ENCODE measurements at regions not wholly inside any gene's neighbourhood (a gene's known extent, or its start where the extent isn't known, plus 50 kb on each side); places are given as distances from the start of the nearest gene placed in this dataset.
"Not testable (repeated sequence)": the region's sequence is repeated elsewhere in the genome, so short reads cannot be mapped to it uniquely, and the experiment has no call there.

DNA sequence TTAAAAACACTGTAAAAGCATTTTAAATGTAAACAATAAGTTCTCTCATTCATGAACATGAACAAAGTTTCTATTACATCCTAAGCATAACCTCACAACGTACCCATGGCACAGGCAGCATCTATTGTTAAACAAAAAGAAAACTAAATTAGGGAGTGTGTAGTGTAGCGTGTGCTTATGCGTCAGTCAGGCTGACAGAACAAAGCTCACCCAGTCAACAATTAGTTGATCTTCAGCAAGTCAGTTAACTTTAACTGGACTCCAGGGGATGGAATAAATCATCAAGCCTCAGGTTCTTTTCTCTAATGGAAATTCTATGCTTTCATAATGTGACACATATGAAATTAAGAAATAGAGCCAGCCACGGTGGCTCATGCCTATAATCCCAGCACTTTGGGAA lies 91.6 kb upstream of the ODAD2 start:
- H3K4me3 ChIP-seq, result no peak overlapping the region
- DNase-seq (ENCODE audit: low read depth in 1 of 2, low spot score in 1 of 2) (no peak), ATAC-seq (no peak), FAIRE-seq (no peak)
- TF ChIP-seq MYC (IDR thresholded peaks at IDR 0.05; ENCODE audit: borderline replicate concordance, low read length) (no peak), HMGXB4 (CRISPR knock-in tag; IDR thresholded peaks at IDR 0.05; ENCODE audit: borderline replicate concordance) (no peak), NPAS2 (CRISPR knock-in tag; IDR thresholded peaks at IDR 0.05; ENCODE audit: borderline replicate concordance) (no peak), HDAC2 (IDR thresholded peaks at IDR 0.05) (no peak), RNF2 (IDR thresholded peaks at IDR 0.05; ENCODE audit: borderline replicate concordance, low read depth) (no peak), CBX8 (IDR thresholded peaks at IDR 0.05) (no peak), MAFK (IDR thresholded peaks at IDR 0.05; ENCODE audit: partially characterized antibody) (no peak)
- TF ChIP-seq, protein P1, sequence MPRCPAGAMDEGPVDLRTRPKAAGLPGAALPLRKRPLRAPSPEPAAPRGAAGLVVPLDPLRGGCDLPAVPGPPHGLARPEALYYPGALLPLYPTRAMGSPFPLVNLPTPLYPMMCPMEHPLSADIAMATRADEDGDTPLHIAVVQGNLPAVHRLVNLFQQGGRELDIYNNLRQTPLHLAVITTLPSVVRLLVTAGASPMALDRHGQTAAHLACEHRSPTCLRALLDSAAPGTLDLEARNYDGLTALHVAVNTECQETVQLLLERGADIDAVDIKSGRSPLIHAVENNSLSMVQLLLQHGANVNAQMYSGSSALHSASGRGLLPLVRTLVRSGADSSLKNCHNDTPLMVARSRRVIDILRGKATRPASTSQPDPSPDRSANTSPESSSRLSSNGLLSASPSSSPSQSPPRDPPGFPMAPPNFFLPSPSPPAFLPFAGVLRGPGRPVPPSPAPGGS (IDR thresholded peaks at IDR 0.05), result no peak
- ChIA-PET POLR2A (no interaction called here), CTCF (interaction anchor here (0.6 to 1.8 kb wide), 3 partner anchors 9 to 1534 kb away, joined by 3 to 4 read pairs (median 3); no protein-coding TSS in a partner anchor)
- H3K9me3 ChIP-seq, result no peaks in the 10 kb centered on the region
- H3K4me2 ChIP-seq, result no peak overlapping the region
- no peak overlapping the region for H3K27ac ChIP-seq
- no peaks in the 10 kb centered on the region for H3K4me1 ChIP-seq
- 66% methylated on average over 4 of the region's 4 CpGs for WGBS (ENCODE audit: missing lambda C conversion rate)

- Histone ChIP-seq H3K9me3 (no peaks in the 10 kb centered on the region), H3K27ac (no peak overlapping the region), H3K4me2 (no peak overlapping the region), H3K4me3 (no peak overlapping the region), H3K4me1 (no peaks in the 10 kb centered on the region)
- DNase-seq (ENCODE audit: low read depth in 1 of 2, low spot score in 1 of 2) (no peak), ATAC-seq (no peak), FAIRE-seq (no peak)
- ChIA-PET POLR2A (no interaction called here), CTCF (no interaction called here)
- no peak for TF ChIP-seq GATA3 (IDR thresholded peaks at IDR 0.05; ENCODE audit: borderline replicate concordance)
- 51% methylated on average over 10 of the region's 10 CpGs for WGBS (ENCODE audit: missing lambda C conversion rate)
Measured at GRCh38 chr10:28089467-28089866, 90.6 kb upstream of the ODAD2 start.

DNA sequence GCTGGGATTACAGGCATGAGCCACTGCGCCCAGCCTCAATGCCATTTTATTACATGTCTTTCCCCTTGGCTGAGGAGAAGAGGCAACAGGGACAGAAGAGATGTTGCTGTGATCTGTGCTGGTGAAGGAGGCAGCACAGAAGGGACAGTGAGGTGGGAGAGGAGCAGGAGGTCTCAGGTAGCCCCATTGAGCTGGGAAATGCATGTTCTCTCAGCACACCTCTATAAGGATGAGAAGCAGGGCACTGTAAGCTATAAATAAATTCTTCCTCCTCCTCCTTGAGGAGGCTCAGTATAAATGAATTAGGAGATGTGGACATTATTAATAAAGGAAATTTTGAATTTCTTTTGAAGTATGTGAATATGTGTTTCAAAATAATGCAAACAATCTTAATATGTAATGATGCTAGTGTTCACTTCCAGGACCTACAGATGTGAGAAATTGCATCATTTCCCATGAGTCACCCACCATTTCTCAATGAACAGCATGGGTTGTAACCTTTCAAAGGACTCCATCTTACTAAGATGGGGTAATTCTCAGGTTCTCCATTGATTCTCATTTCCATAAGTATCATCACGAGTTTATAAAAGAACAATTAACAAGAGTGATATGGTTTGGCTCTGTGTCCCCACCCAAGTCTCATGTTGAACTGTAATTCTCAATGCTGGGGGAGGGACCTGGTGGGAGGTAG lies 88.9 kb upstream of the ODAD2 start:
- Histone ChIP-seq H3K4me3 (no peak overlapping the region), H3K27ac (no peak overlapping the region), H3K9me3 (no peaks in the 10 kb centered on the region), H3K4me1 (no peaks in the 10 kb centered on the region), H3K4me2 (no peak overlapping the region)
- whole genome bisulfite sequencing (ENCODE audit: missing lambda C conversion rate), result 8% methylated on average over 2 of the region's 2 CpGs
- ATAC-seq (no peak), DNase-seq (ENCODE audit: low read depth in 1 of 2, low spot score in 1 of 2) (peak in 1 of 2 experiments; percentile 10), FAIRE-seq (no peak)
- ChIA-PET POLR2A (no interaction called here), CTCF (interaction anchor here (1.3 kb wide), 1 partner anchor 15 kb away, joined by 4 read pairs; no protein-coding TSS in a partner anchor)
- TF ChIP-seq, protein P2, sequence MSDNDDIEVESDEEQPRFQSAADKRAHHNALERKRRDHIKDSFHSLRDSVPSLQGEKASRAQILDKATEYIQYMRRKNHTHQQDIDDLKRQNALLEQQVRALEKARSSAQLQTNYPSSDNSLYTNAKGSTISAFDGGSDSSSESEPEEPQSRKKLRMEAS (IDR thresholded peaks at IDR 0.05), result no peak
- TF ChIP-seq CEBPB (IDR thresholded peaks at IDR 0.05), result peak in 1 of 2 experiments; percentile 24; a peak in 1 of 4 replicates

GRCh38 chr10:28085760-28086159 lies 86.9 kb upstream of the ODAD2 start:
- H3K4me2 ChIP-seq; H3K4me1 ChIP-seq; POLR2A ChIA-PET; CTCF ChIA-PET; H3K27ac ChIP-seq; DNase-seq (ENCODE audit: low read depth in 1 of 2, low spot score in 1 of 2); ATAC-seq; FAIRE-seq; H3K9me3 ChIP-seq; H3K4me3 ChIP-seq: not testable (repeated sequence)
- WGBS (ENCODE audit: missing lambda C conversion rate), result 14% methylated on average over 2 of the region's 2 CpGs

- H3K4me3 ChIP-seq, result no peak overlapping the region
- no peak overlapping the region for H3K27ac ChIP-seq
- 2% methylated on average over 2 of the region's 2 CpGs for WGBS (ENCODE audit: missing lambda C conversion rate)
- FAIRE-seq (no peak), DNase-seq (ENCODE audit: low read depth in 1 of 2, low spot score in 1 of 2) (no peak), ATAC-seq (no peak)
- H3K9me3 ChIP-seq, result no peaks in the 10 kb centered on the region
- ChIA-PET CTCF (interaction anchor here (0.9 kb wide), 1 partner anchor 55 kb away, joined by 3 read pairs; no protein-coding TSS in a partner anchor), POLR2A (no interaction called here)
- H3K4me2 ChIP-seq, result no peak overlapping the region
- H3K4me1 ChIP-seq, result no peaks in the 10 kb centered on the region
- TF ChIP-seq RARB (CRISPR knock-in tag; IDR thresholded peaks at IDR 0.05) (no peak), POLR2A (IDR thresholded peaks at IDR 0.05; ENCODE audit: low read length) (no peak), ZC3H11A (IDR thresholded peaks at IDR 0.05) (no peak), RAD21 (conservative IDR thresholded peaks at IDR 0.05 in 1 of 2, IDR thresholded peaks at IDR 0.05 in 1 of 2) (no peak), CHD4 (IDR thresholded peaks at IDR 0.05; ENCODE audit: borderline replicate concordance) (no peak), HEYL (CRISPR knock-in tag; IDR thresholded peaks at IDR 0.05) (no peak), CEBPB (IDR thresholded peaks at IDR 0.05) (no peak), NPAS2 (CRISPR knock-in tag; IDR thresholded peaks at IDR 0.05; ENCODE audit: borderline replicate concordance) (no peak), MYC (IDR thresholded peaks at IDR 0.05; ENCODE audit: borderline replicate concordance, low read length) (no peak), MAFK (IDR thresholded peaks at IDR 0.05; ENCODE audit: partially characterized antibody) (no peak), JUN (IDR thresholded peaks at IDR 0.05) (no peak), HOXB5 (CRISPR knock-in tag; IDR thresholded peaks at IDR 0.05) (no peak)
- TF ChIP-seq, protein P2 (IDR thresholded peaks at IDR 0.05), result no peak
- TF ChIP-seq, protein P3, sequence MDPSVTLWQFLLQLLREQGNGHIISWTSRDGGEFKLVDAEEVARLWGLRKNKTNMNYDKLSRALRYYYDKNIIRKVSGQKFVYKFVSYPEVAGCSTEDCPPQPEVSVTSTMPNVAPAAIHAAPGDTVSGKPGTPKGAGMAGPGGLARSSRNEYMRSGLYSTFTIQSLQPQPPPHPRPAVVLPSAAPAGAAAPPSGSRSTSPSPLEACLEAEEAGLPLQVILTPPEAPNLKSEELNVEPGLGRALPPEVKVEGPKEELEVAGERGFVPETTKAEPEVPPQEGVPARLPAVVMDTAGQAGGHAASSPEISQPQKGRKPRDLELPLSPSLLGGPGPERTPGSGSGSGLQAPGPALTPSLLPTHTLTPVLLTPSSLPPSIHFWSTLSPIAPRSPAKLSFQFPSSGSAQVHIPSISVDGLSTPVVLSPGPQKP (IDR thresholded peaks at IDR 0.05; ENCODE audit: low read depth, low read length), result no peak
- TF ChIP-seq, protein P4, sequence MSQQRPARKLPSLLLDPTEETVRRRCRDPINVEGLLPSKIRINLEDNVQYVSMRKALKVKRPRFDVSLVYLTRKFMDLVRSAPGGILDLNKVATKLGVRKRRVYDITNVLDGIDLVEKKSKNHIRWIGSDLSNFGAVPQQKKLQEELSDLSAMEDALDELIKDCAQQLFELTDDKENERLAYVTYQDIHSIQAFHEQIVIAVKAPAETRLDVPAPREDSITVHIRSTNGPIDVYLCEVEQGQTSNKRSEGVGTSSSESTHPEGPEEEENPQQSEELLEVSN (IDR thresholded peaks at IDR 0.05; ENCODE audit: borderline replicate concordance, low read depth), result no peak
Measured at GRCh38 chr10:28082885-28083284, 84.0 kb upstream of the ODAD2 start.
